CD4-positive, alpha-beta T cell (primary cell): ENCODE measurements at regions not wholly inside any gene's neighbourhood (a gene's known extent, or its start where the extent isn't known, plus 50 kb on each side); places are given as distances from the start of the nearest gene placed in this dataset.

ENCODE experiments used
- ATAC-seq: fragments of 200-7000 bp; cut with Tn5 transposase; one replicate; pipeline ENCODE4 v1.10.0; 2022; ENCODE audit warnings: mild to moderate bottlenecking; ENCODE audit not compliant: poor library complexity
- CTCF ChIA-PET: fragments of 350-600 bp; sonication (Branson Sonifier 250); formaldehyde crosslinking; loops from one replicate; lab custom pipeline; 2021; ENCODE audit warnings: antibody characterized with exemption, inconsistent platforms; lab: Charles Lee
- POLR2A ChIA-PET: fragments of 350-600 bp; sonication (Branson Sonifier 250); formaldehyde crosslinking; loops from one replicate; lab custom pipeline; 2021; ENCODE audit warnings: antibody characterized with exemption, inconsistent platforms; lab: Charles Lee
- DNase-seq, 14 experiments: peaks; one replicate each; pipeline ENCODE4 v3.0.0-alpha.2; 2013 to 2020; ENCODE audit warnings: mixed read lengths in 2 of 14
- H3K27ac ChIP-seq, 2 donors: one replicate each; pipeline versions ENCODE4 v1.5.1 to v1.7.0; 2013; ENCODE audit warnings: low read length in 2 of 2, low read depth in 1 of 2, mild to moderate bottlenecking in 1 of 2
- H3K27me3 ChIP-seq, 2 experiments: 1 replicate in 1 of 2; 2 replicates in 1 of 2; pipeline versions ENCODE4 v1.6.1 to v1.7.0; 2013; ENCODE audit warnings: low read length in 2 of 2, control low read depth in 1 of 2, mild to moderate bottlenecking in 1 of 2, moderate library complexity in 1 of 2; ENCODE audit not compliant: insufficient read depth in 2 of 2, control insufficient read depth in 1 of 2
- H3K36me3 ChIP-seq: one replicate; pipeline ENCODE4 v1.6.1; 2013; ENCODE audit warnings: low read length, control low read depth; ENCODE audit not compliant: insufficient read depth
- H3K4me1 ChIP-seq: one replicate; pipeline ENCODE4 v1.6.1; 2013; ENCODE audit warnings: low read length, control low read depth; ENCODE audit not compliant: insufficient read depth
- H3K4me3 ChIP-seq: one replicate; pipeline ENCODE4 v1.5.1; 2013; ENCODE audit warnings: mild to moderate bottlenecking, low read length, moderate library complexity
- H3K9me3 ChIP-seq, 2 experiments: 1 replicate in 1 of 2; 2 replicates in 1 of 2; pipeline versions ENCODE4 v1.6.1 to v1.7.0; 2013; ENCODE audit warnings: low read length in 2 of 2, mild to moderate bottlenecking in 2 of 2, control low read depth in 1 of 2, moderate library complexity in 1 of 2; ENCODE audit not compliant: control insufficient read depth in 1 of 2, insufficient read depth in 1 of 2
- H3K27ac Mint-ChIP-seq: one replicate; pipeline ENCODE4 v1.8.0; 2020; ENCODE audit warnings: mixed read lengths
- H3K27me3 Mint-ChIP-seq: one replicate; pipeline ENCODE4 v1.8.0; 2021; ENCODE audit warnings: mixed read lengths
- H3K36me3 Mint-ChIP-seq: one replicate; pipeline ENCODE4 v1.8.0; 2021; ENCODE audit warnings: low read depth, mixed read lengths
- H3K4me1 Mint-ChIP-seq: one replicate; pipeline ENCODE4 v1.8.0; 2021; ENCODE audit warnings: low read depth, mixed read lengths
- H3K4me3 Mint-ChIP-seq: one replicate; pipeline ENCODE4 v1.8.0; 2020; ENCODE audit warnings: mild to moderate bottlenecking, mixed read lengths
- H3K9me3 Mint-ChIP-seq: one replicate; pipeline ENCODE4 v1.8.0; 2020; ENCODE audit warnings: mixed read lengths
- intact Hi-C, 2 experiments: fragments of 100-400 bp; cut with DNase I in 1 of 2; cut with micrococcal nuclease in 1 of 2; formaldehyde crosslinking; loops; one replicate each; pipeline versions ENCODE4 v1.15.1 to v1.9.0; 2023 to 2025; cut with DNase I, micrococcal nuclease
- TF ChIP-seq, protein P1 (sequence below): fragments of 200-600 bp; IDR thresholded peaks from one replicate; pipeline ENCODE4 v1.8.0; 2022; ENCODE audit warnings: antibody characterized with exemption, mild to moderate bottlenecking

DNA sequence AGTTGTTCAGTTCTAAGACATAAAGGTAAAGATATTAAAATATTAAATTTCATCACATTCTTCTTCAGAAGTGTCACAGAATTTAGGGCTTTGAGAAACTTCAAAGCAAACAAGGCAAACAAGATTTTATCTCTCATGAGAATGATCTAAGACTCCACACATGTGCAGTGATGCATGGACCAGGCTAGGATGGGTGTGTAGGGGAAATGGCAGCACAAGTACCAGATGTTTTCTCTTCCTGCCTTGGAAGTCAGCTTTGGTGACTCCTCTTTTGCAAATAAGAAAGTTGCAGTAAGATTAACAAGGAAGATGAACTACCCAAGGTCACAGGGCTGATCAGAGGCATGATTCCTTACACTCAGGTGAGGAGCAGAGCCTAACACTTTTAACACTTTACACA is 163.8 kb upstream of the LMNTD1 start:
- Mint-ChIP-seq H3K27me3 (peaks cover 4% of the 10 kb centered on the region), H3K27ac (no peak overlapping the region), H3K9me3 (no peaks in the 10 kb centered on the region), H3K4me1 (peaks cover 10% of the 10 kb centered on the region), H3K4me3 (no peak overlapping the region), H3K36me3 (no peaks in the 10 kb centered on the region)
- no peak for DNase-seq
- TF ChIP-seq, protein P1, sequence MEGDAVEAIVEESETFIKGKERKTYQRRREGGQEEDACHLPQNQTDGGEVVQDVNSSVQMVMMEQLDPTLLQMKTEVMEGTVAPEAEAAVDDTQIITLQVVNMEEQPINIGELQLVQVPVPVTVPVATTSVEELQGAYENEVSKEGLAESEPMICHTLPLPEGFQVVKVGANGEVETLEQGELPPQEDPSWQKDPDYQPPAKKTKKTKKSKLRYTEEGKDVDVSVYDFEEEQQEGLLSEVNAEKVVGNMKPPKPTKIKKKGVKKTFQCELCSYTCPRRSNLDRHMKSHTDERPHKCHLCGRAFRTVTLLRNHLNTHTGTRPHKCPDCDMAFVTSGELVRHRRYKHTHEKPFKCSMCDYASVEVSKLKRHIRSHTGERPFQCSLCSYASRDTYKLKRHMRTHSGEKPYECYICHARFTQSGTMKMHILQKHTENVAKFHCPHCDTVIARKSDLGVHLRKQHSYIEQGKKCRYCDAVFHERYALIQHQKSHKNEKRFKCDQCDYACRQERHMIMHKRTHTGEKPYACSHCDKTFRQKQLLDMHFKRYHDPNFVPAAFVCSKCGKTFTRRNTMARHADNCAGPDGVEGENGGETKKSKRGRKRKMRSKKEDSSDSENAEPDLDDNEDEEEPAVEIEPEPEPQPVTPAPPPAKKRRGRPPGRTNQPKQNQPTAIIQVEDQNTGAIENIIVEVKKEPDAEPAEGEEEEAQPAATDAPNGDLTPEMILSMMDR: no peak
- intact Hi-C loops: no loop called here
- CTCF ChIA-PET: no interaction called here
- peaks cover 0 to 3% of the 10 kb centered on the region in 2 experiments for H3K9me3 ChIP-seq
- H3K4me1 ChIP-seq: no peaks in the 10 kb centered on the region
- H3K36me3 ChIP-seq: no peaks in the 10 kb centered on the region
- H3K27ac ChIP-seq: no peak overlapping the region
- POLR2A ChIA-PET: no interaction called here
- H3K27me3 ChIP-seq: no peaks in the 10 kb centered on the region
- ATAC-seq: no peak
- H3K4me3 ChIP-seq: no peak overlapping the region

DNA sequence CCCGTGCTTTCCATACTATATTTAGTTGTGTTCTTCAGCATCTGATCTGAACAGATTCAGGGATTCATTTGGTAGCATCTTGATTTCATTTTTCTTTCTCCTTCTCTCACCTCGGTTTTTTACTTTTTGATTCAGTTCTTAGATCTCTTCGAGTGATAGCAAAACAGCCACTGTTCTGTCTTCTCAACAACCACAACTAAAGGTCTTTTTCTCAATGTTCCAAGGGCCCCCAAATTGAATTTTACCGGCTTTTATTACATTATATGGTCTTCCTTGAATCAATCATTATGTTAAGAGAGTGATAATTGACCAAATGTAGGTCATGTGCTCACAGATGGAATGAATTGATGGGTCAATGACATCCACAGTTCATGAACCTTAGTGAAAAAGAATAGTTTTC is 164.5 kb upstream of the LMNTD1 start:
- no peak for ATAC-seq
- Histone ChIP-seq H3K4me1 (no peaks in the 10 kb centered on the region), H3K4me3 (no peak overlapping the region), H3K27ac (no peak overlapping the region), H3K36me3 (no peaks in the 10 kb centered on the region), H3K9me3 (no peaks in the 10 kb centered on the region), H3K27me3 (no peaks in the 10 kb centered on the region)
- no peak for DNase-seq
- TF ChIP-seq, protein P1: no peak
- H3K36me3 Mint-ChIP-seq: no peaks in the 10 kb centered on the region
- intact Hi-C loops: no loop called here
- no peaks in the 10 kb centered on the region for H3K9me3 Mint-ChIP-seq
- ChIA-PET POLR2A (no interaction called here), CTCF (no interaction called here)
- H3K4me3 Mint-ChIP-seq: no peak overlapping the region
- no peak overlapping the region for H3K27ac Mint-ChIP-seq
- H3K27me3 Mint-ChIP-seq: peaks cover 4% of the 10 kb centered on the region
- H3K4me1 Mint-ChIP-seq: peaks cover 10% of the 10 kb centered on the region

DNA sequence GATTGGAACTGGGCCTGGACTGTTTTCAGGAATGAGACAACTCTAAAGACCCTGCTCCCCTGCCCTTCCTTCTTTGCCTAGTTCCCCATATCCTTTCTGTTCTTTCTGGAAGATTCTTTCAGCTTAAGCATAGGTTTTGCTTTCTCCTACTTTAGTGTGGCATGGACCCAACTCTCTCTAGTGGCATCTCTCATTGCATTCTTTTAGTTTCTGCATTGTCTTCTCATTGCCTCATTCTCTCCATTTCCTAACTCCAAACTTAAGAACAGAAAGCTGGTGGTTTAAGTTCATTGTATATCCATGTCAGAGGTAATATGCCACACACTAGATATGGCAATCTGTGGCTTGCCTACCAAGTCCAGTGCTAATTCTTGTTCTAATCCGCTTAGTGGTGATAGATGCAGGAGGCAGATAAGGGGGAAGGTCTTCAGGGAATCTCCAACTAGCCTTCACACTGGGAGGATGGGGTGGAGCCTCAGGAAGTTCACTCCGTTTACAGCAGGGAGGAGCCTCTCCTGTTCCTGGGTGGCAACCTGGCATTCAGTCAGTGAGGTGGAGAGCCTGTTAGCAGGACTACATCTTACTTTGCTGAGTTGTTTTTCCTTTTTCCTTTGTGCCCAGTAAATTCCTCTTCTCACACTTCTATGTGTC is 165.1 kb upstream of the LMNTD1 start:
- no peaks in the 10 kb centered on the region for H3K9me3 Mint-ChIP-seq
- H3K4me1 Mint-ChIP-seq: peaks cover 10% of the 10 kb centered on the region
- intact Hi-C loops: no loop called here
- H3K27me3 ChIP-seq: no peaks in the 10 kb centered on the region
- H3K9me3 ChIP-seq: no peaks in the 10 kb centered on the region
- POLR2A ChIA-PET: no interaction called here
- TF ChIP-seq, protein P1: no peak
- H3K36me3 ChIP-seq: no peaks in the 10 kb centered on the region
- no peak overlapping the region for H3K4me3 Mint-ChIP-seq
- DNase-seq: no peak
- H3K36me3 Mint-ChIP-seq: no peaks in the 10 kb centered on the region
- CTCF ChIA-PET: no interaction called here
- peaks cover 4% of the 10 kb centered on the region for H3K27me3 Mint-ChIP-seq
- H3K27ac ChIP-seq: no peak overlapping the region
- no peaks in the 10 kb centered on the region for H3K4me1 ChIP-seq
- ATAC-seq: no peak
- no peak overlapping the region for H3K4me3 ChIP-seq
- no peak overlapping the region for H3K27ac Mint-ChIP-seq
